Myocyte (in vitro differentiated cells): ENCODE measurements at regions not wholly inside any gene's neighbourhood (a gene's known extent, or its start where the extent isn't known, plus 50 kb on each side); places are given as distances from the start of the nearest gene placed in this dataset.

Experiments used
- DNase-seq: peaks from one replicate; pipeline ENCODE4 v3.0.0-alpha.2; 2012; ENCODE audit warnings: low read depth

DNA sequence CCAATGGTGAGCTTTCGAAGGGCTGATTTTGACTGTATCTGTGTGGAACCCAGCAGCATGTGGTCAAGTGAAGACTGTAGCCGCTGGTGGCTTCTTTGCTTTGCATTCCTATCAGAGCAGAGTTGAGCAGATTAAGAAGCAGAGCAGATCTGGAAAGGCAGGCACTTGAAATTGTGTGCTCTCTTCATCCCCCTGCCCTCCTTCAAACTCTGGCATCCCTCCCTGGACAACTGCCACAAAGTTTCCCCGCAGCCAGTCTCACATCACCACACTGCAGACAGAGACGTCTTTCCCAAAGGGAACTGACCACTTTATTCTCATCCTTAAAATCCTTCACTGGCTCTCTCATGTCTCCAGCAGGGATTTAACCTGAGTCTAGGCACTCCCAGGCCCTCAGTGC is 237.1 kb upstream of the DYNLRB2 start:
- DNase-seq: no peak

- DNase-seq: peak; percentile 56
Measured at GRCh38 chr16:80300876-80301275, 239.9 kb upstream of the DYNLRB2 start.

- DNase-seq: no peak
Measured at GRCh38 chr16:80300456-80300855, 240.3 kb upstream of the DYNLRB2 start.

GRCh38 chr16:80299416-80299815 is 241.4 kb upstream of the DYNLRB2 start:
- DNase-seq: no peak

- DNase-seq: no peak
Measured at GRCh38 chr16:80298676-80299075, 242.1 kb upstream of the DYNLRB2 start.

- no peak for DNase-seq
Measured at GRCh38 chr16:80296034-80296433, 244.8 kb upstream of the DYNLRB2 start.

DNA sequence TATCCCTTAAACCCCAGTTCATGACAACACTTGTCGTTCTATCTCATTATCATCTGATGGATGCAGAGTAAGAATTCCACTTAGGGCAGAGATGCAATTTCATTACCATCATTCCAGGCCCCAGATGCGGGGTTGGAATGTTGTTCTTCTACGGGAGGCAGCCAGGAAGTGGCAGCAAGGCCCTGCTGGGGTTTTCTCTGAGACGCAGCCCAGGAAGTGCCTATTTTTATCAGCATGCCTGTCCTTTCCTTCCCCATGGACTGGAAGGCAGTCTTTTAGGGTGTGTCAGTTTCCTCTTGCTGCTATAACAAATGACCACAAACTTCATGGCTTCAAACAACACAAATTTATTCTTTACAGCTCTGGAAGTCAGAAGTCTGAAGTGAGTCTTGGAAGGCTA is 246.6 kb upstream of the DYNLRB2 start:
- DNase-seq: no peak

DNA sequence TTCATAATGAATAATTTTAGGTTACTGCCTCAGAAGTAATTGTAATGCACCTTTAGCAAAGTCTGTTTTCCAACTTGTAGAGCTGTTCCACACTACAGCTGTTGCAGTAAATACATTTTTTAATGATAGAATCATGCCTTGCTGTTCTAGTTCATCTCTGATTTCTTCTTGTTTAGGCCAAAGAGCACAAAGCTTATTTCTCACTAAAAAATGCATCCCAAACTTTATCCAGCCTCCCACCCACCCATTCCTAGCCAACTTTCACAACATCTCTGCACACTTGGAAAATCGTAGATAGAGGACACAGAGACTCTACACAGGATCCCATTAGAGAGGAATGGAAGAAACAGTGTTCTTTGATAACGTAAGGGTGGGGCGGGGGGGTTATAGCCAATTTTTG is 252.2 kb upstream of the DYNLRB2 start:
- DNase-seq: no peak

DNA sequence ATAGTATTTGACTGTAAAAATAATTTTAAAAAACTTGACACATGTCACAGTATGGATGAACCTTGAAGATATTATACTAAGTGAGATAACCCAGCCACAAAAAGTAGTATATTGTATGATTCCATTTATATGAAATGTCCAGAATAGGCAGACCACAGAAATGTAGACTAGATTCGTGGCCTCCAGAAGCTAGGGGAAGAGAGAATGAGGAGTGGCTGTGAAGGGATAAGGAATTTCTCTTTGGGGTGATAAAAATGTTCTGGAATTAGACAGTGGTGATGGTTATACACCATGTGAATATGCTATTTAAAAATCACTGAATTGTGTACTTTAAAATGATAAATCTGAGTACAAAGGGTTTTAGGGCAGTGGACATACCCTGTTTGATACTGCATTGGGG is 253.1 kb upstream of the DYNLRB2 start:
- no peak for DNase-seq

DNA sequence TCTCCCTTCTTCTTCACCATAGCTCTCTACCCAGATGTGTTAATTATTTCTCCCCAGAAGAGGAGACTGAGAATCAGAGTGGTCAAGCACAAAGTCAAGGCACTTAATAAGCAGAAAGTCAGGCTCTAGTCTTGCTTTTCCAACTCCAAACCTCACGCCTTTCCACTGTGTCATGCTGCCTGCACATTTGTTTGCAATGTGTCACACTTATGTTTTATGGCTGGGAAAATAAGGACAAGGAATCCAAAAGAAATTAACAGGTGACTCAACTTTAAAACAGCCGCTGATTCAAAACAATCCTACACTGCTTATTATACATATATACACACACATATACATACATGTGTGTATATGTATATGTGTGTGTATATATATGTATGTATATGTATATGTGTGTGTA is 255.7 kb upstream of the DYNLRB2 start:
- DNase-seq: peak; percentile 62

DNA sequence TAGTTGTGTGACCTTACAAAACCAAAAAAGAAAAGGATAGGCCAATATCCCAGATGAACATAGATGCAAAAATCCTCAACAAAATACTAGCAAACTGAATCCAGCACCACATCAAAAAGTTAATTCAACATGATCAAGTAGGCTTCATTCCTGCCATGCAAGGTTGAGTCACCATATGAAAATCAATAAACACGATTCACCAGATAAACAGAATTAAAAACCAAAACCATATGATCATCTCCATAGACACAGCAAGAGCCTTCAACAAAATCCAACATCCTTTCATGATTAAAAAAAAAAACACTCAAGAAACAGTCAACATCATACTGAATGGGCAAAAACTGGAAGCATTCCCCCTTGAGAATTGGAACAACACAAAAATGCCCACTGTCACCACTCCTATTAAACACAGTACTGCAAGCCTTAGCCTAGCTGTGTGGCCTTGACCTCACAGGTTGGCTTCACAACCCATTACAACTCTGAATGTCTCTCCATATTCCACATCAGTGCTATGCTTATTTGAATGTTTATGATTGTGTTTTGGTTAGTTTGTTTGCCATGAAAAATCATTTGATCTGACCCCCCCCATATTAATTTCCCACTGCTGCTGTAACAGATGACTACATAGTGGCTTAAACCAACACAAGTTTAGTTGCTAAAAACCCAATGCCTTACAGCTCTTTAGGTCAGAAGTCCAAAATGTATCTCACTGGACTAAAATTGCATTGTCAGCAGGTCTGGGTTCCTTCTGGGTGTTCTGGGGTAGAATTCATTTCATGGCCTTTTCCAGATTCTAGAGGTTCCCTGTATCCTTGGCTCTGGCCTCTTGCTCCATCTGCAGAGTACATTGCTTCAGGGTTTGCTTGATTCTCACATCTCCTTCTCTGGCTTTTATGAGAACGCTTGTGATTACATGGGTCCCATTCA is 257.1 kb upstream of the DYNLRB2 start:
- no peak for DNase-seq

DNA sequence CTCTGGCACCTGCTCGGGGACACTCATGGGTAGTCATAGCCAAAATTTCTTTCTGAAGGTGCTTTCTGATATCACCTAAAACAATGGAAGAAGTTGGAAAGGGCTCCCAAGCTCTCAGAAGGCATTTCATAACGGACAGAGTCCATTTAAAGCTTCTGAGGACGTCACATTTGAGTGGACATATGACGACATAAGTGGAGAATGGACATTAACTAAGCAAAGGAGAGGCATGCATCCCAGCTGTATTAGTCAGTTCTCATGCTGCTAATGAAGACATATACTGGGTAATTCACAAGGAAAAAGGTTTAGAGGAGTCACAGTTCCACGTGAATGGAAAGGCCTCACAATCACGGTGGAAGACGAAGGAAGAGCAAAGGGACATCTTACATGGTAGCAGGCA is 260.2 kb upstream of the DYNLRB2 start:
- no peak for DNase-seq

DNA sequence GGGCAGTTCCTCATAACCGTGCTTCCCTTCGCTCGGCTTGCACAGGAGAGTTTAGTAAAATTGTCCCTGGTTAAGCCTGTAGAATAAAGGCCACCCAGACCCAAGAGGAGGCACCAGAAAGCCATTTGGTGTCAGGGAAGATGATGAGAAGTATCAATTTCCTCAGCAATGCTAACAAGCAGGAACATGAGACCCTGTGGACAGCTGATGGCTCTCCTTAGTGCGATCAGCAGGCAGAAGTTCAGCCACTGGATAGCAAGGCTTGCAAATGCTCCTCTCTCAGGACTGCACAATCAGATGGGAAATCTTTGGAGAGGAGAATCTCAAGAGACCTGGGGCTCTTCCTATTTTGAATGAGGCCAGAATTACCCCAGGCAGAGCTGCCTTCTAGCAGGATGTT is 261.1 kb upstream of the DYNLRB2 start:
- peak; percentile 33 for DNase-seq

- no peak for DNase-seq
Measured at GRCh38 chr16:80277182-80277581, 263.6 kb upstream of the DYNLRB2 start.

- DNase-seq: peak; percentile 76
Measured at GRCh38 chr16:80274576-80275191, 266.1 kb upstream of the DYNLRB2 start.

GRCh38 chr16:80273635-80274538 is 266.9 kb upstream of the DYNLRB2 start:
- peak; percentile 33 for DNase-seq

DNA sequence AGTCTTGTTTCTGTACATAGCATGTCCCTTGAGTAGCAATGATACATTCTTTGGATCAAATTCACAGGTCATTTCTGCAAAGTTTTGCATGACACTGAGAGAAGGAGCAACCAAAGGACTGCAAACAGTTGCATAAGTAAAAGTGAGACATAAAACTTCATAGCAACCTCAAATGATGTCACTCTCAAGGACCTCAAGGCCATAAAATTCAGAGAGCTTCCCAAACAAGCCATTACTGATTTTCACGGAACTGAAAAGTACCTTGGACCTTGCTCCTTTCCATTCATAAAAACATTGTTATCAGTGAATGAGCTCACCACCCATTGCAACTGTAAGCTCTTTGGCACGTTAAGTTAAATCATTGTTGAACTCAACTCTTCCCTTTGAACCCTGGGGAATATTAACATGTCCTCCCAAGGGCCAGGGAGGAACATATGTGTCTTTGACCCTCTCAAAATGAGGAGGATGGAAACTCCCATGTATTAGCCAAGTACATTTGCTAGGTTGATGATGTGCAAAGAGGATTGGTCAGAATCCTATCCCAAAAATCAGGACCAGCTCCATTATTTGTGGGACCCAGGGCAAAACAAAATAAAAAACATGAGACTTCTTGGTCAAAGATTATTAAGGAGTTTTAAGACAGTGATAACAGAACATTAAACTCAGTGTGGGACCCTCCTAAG is 275.0 kb upstream of the DYNLRB2 start:
- no peak for DNase-seq

- DNase-seq: no peak
Measured at GRCh38 chr16:80263848-80264694, 276.7 kb upstream of the DYNLRB2 start.

DNA sequence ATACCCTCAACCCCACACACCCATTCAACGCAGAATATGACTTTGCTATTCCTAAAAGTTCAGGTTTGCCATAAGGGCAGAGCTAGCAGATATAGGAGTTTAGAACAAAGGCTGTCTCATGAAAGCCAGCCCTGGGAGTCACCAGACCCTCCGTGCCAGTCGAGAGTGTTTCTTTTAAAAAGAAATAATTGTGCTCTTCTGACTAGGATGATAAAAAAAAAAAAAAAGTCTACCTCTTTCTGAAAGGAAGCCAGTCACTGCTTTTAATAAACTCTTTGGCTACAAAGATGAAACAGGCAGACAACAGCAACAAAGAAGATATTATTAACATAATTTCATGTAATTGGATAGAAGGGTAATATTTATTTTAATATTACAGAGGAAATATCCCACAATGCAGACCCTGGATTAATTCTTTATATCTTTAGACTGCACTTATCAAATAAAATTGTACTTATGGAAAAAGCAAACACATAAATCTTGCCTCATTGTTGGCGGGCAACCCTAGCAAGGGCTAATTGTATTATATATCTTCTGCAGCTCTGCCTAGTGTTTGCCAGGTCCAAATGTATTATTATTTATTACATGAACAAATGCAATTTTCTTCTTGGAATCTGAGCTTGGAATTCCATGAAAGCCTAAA is 277.5 kb upstream of the DYNLRB2 start:
- no peak for DNase-seq

DNA sequence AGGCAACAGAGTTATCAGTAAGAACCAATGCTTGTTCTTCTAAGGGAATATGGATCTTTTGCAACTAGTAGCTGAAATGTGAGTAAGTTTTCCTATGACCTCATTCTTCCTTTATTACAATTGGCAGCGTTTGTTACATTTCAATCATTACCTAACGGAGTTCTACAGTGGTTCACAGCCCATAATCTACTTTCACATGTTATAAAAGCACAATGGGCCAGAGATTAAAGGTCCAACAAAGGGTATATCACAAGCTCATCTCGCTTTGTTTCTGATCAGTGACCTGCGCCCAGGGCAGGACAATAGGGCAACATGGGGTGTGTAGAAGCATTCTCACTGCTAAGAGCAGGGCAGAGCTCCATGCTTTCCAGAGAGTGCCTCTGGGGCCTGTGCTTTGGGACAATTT is 279.9 kb upstream of the DYNLRB2 start:
- DNase-seq: no peak
